ENCODE measurements at regions not wholly inside any gene's neighbourhood (a gene's known extent, or its start where the extent isn't known, plus 50 kb on each side); places are given as distances from the start of the nearest gene placed in this dataset.

- DNase-seq = no peak
These were observed 77.8 kb upstream of the CNOT2 start for GRCh38 chr12:70165450-70165849.

GRCh38 chr12:70176290-70176689 lies 66.9 kb upstream of the CNOT2 start:
- DNase-seq = no peak

- DNase-seq = no peak
These were observed 65.6 kb upstream of the CNOT2 start for GRCh38 chr12:70177631-70178030.

- no peak for DNase-seq
These were observed 65.2 kb upstream of the CNOT2 start for GRCh38 chr12:70178038-70178437.

- DNase-seq = no peak
These were observed 63.1 kb upstream of the CNOT2 start for GRCh38 chr12:70180130-70180529.

- DNase-seq = no peak
These were observed 57.9 kb upstream of the CNOT2 start for GRCh38 chr12:70185301-70185700.

- DNase-seq = no peak
These were observed 56.8 kb upstream of the CNOT2 start for GRCh38 chr12:70186436-70186835.

GRCh38 chr12:70190262-70191010 lies 52.8 kb upstream of the CNOT2 start:
- DNase-seq = no peak

Measured in stimulated activated CD4-positive, alpha-beta T cell treated with anti-CD3 and anti-CD28 coated beads, Interleukin-2, amount 100 ng/mL, for 48 hours (primary cell).